HG02840 (cell line): ENCODE measurements at regions not wholly inside any gene's neighbourhood (a gene's known extent, or its start where the extent isn't known, plus 50 kb on each side); places are given as distances from the start of the nearest gene placed in this dataset.

Source experiments
- ATAC-seq: cut with Tn5 transposase; IDR thresholded peaks from one replicate; pipeline ENCODE4 v1.9.1; 2021; ENCODE audit warnings: mild to moderate bottlenecking, moderate library complexity, moderate number of reproducible peaks; ENCODE audit not compliant: unreplicated experiment, low FRiP score

GRCh38 chr12:86666316-86666715 lies 410.1 kb upstream of the MGAT4C start:
- no peak for ATAC-seq

- no peak for ATAC-seq
Observed at GRCh38 chr12:86663716-86664115, 407.5 kb upstream of the MGAT4C start.

- ATAC-seq: no peak
Observed at GRCh38 chr12:86663173-86663572, 407.0 kb upstream of the MGAT4C start.

GRCh38 chr12:86662464-86662863 lies 406.3 kb upstream of the MGAT4C start:
- no peak for ATAC-seq

- no peak for ATAC-seq
Observed at GRCh38 chr12:86660488-86661147, 404.4 kb upstream of the MGAT4C start.

GRCh38 chr12:86659985-86660384 lies 403.8 kb upstream of the MGAT4C start:
- no peak for ATAC-seq

- no peak for ATAC-seq
Observed at GRCh38 chr12:86658303-86658702, 402.1 kb upstream of the MGAT4C start.

GRCh38 chr12:86647800-86648199 lies 391.6 kb upstream of the MGAT4C start:
- ATAC-seq: no peak

GRCh38 chr12:86634456-86635410 lies 378.5 kb upstream of the MGAT4C start:
- no peak for ATAC-seq

- no peak for ATAC-seq
Observed at GRCh38 chr12:86627001-86627400, 370.8 kb upstream of the MGAT4C start.

- no peak for ATAC-seq
Observed at GRCh38 chr12:86623267-86623666, 367.1 kb upstream of the MGAT4C start.

GRCh38 chr12:86621957-86622356 lies 365.8 kb upstream of the MGAT4C start:
- ATAC-seq: no peak

- ATAC-seq: no peak
Observed at GRCh38 chr12:86613311-86613710, 357.1 kb upstream of the MGAT4C start.

GRCh38 chr12:86608638-86609037 lies 352.4 kb upstream of the MGAT4C start:
- no peak for ATAC-seq

GRCh38 chr12:86601550-86602308 lies 345.5 kb upstream of the MGAT4C start:
- ATAC-seq: no peak

- no peak for ATAC-seq
Observed at GRCh38 chr12:86600664-86601231, 344.6 kb upstream of the MGAT4C start.

- ATAC-seq: no peak
Observed at GRCh38 chr12:86597431-86597830, 341.2 kb upstream of the MGAT4C start.

GRCh38 chr12:86590296-86590695 lies 334.1 kb upstream of the MGAT4C start:
- no peak for ATAC-seq

- ATAC-seq: no peak
Observed at GRCh38 chr12:86574143-86574542, 318.0 kb upstream of the MGAT4C start.

- ATAC-seq: no peak
Observed at GRCh38 chr12:86572455-86572854, 316.3 kb upstream of the MGAT4C start.

- no peak for ATAC-seq
Observed at GRCh38 chr12:86565038-86565437, 308.8 kb upstream of the MGAT4C start.
